K562 (cell line): ENCODE measurements at regions not wholly inside any gene's neighbourhood (a gene's known extent, or its start where the extent isn't known, plus 50 kb on each side); places are given as distances from the start of the nearest gene placed in this dataset.

Experiments
- CHD4 ChIP-seq: fragments of 200-600 bp; sonication (generic); IDR thresholded peaks from 3 replicates; pipeline ENCODE4 v1.6.1; 2012; ENCODE audit warnings: low read depth, mild to moderate bottlenecking, mixed read lengths, low read length, inconsistent platforms; ENCODE audit not compliant: insufficient read depth, insufficient replicate concordance, poor library complexity, severe bottlenecking
- CREM ChIP-seq: IDR thresholded peaks from 2 replicates; pipeline ENCODE4 v1.6.1; 2014; ENCODE audit warnings: antibody characterized with exemption, low read depth

DNA sequence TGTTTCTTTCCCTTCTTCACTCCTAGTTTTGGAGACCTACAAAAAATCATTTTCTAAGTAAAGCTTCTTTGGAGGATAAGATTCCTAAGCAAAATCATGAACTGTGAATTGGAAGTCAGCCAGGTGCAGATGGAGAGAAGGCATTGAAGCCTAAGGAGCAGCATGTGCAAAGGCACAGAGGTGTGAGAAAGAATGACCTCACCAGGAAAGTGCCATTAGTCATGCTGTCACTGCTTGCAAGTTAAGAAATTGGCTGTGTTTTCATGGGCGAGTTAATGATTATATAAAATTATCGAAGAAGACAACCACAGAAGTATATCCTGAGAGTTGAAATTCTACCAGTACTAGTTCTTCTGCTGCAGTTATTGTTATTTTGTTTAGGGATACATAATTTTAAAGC lies 80.3 kb upstream of the KLHL1 start:
- TF ChIP-seq CREM: no peak
- TF ChIP-seq CHD4: no peak
